ENCODE measurements at regions not wholly inside any gene's neighbourhood (a gene's known extent, or its start where the extent isn't known, plus 50 kb on each side); places are given as distances from the start of the nearest gene placed in this dataset.

DNA sequence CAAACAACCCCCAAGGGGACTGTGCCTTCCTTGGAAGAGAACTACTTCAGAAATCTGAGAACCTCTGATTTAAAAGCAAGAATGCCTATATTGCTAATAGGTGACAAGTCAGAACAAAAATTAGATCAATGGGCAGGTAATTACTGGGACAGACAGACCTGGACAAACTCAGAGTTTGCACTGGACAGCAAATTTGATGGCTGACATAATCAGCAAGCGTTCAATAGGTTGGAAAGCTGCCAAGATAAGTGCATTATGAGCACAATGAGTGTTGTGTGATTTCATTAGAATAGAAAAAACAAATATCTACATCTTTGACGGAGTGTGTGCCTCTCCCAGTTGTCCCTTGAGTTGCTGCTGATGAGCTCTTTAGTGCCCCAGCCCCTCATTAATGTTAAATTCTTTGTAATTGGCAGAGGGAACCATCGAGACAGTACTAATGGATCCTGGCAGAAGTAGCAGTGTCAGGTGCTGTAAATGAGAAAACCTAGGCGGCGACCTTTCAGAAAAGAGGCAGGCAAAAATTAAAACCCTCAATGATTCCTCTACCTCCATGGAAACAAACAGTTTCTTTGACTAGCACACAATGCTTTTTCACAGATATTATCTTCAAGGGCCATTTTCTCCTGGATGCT, 116.5 kb upstream of the COL21A1 start:
- no peak overlapping the region for H3K4me3 ChIP-seq (ENCODE audit: low read length)
- DNase-seq (ENCODE audit: low read depth): no peak
- TF ChIP-seq, protein P1, sequence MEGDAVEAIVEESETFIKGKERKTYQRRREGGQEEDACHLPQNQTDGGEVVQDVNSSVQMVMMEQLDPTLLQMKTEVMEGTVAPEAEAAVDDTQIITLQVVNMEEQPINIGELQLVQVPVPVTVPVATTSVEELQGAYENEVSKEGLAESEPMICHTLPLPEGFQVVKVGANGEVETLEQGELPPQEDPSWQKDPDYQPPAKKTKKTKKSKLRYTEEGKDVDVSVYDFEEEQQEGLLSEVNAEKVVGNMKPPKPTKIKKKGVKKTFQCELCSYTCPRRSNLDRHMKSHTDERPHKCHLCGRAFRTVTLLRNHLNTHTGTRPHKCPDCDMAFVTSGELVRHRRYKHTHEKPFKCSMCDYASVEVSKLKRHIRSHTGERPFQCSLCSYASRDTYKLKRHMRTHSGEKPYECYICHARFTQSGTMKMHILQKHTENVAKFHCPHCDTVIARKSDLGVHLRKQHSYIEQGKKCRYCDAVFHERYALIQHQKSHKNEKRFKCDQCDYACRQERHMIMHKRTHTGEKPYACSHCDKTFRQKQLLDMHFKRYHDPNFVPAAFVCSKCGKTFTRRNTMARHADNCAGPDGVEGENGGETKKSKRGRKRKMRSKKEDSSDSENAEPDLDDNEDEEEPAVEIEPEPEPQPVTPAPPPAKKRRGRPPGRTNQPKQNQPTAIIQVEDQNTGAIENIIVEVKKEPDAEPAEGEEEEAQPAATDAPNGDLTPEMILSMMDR (IDR thresholded peaks at IDR 0.05; ENCODE audit: insufficient read depth, low read depth, low read length, missing control alignments): no peak

DNA sequence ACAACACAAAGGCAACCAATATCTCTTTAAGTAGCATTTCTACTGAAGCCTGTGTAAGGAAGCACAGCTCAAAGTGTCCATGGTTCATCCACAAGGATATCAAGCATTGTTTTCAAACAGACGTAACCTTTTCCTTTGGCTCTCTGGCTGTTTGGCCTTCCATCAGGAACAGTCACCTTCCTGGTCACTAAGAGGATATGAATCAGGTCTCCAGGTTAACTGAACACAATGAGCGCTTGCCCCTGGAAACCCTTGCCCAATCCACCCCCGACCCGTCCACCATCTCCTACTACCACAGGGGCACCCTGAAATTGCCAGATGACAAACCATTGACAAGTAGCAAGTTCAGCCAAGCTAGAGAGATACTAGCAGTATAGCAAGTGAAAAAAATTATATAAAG, 114.4 kb upstream of the COL21A1 start:
- DNase-seq (ENCODE audit: low read depth): no peak
- TF ChIP-seq, protein P1 (IDR thresholded peaks at IDR 0.05; ENCODE audit: insufficient read depth, low read depth, low read length, missing control alignments): no peak
- no peak overlapping the region for H3K4me3 ChIP-seq (ENCODE audit: low read length)

DNA sequence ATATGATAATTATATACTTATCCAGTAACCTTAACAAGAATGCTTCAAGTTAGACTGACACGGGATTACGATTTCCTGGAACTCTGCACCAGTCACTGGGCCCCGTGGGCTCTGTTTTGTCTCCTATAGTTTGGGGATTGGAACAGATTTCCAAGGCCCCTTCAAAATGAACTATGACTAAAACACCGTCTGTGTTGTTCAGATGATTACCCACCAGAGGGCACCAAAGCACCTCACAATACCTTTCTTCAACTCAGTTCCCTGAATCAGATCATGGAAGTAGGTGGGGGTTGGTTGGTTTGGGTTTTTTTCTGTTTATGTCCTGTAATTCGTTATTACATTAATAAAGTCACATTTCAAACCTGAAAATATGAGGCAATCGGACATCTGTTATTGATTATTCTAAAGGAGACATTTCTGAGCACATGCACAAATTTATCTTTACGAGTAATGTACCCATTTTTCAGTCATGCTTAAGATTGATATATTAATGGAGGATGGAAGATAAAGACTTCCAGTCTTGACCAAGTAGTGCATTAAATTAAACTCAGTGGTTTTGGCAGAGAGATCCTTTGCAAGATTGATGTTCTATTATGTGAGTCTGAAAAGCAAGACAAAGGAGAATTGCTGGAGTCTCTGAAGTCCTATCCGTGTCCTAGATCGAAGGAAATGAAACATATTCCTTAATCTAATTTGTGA, 112.0 kb upstream of the COL21A1 start:
- DNase-seq (ENCODE audit: low read depth): peak; percentile 76
- no peak overlapping the region for H3K4me3 ChIP-seq (ENCODE audit: low read length)
- TF ChIP-seq, protein P1 (IDR thresholded peaks at IDR 0.05; ENCODE audit: insufficient read depth, low read depth, low read length, missing control alignments): peak; percentile 73

DNA sequence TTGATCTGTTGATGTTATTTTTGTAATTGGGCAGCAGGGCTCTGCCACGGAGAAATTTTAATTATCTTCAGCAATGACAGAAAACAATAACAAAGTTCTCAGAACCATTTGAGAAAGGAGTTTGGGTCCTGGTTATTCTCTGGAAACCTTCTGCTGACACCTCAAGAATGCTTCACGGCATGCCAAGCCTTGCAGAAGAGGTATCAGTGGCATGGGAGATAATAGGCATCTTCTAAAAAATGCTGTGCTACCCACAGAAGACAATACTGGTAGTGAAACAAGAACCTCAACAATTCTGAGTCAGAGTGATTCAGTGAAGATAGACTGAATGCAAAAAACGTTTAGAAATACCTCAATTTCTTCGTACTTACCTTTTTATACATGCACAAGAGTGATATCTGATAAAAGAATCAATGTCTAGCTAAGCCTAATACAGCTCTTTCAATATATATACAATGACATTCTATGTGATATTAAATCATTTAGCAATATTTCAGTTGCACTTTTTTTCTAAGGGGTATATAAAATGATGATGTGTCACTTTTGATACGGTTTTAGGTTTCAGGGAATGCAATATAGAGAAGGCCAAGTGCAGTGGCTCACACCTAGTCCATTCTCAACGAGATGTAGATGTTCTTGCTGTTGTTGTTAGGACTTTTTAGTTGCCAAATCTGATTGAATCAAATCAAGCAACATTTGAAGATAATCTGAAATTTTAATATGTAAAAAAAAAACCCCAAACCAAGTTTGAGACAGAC, 110.4 kb upstream of the COL21A1 start:
- peak; percentile 63 for DNase-seq (ENCODE audit: low read depth)
- H3K4me3 ChIP-seq (ENCODE audit: low read length): no peak overlapping the region
- TF ChIP-seq, protein P1 (IDR thresholded peaks at IDR 0.05; ENCODE audit: insufficient read depth, low read depth, low read length, missing control alignments): no peak

DNA sequence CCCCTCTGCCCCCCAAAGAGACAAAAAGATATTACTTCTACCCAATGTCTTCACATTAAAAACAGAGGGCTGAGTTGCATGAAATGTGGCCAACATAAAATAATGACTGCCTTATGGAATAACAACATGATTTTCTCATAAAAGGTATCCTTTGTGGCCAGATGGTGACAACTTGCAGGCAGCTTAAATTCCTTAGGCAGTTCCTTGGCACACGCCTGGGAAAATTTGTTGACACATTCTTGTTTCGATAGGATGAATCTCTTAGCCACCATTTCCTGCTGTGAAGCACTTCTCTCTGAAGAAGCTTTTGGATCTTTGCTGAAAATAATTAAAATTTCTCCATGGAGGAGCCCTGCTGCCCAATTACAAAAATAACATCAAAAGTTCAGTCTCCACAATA, 109.0 kb upstream of the COL21A1 start:
- H3K4me3 ChIP-seq (ENCODE audit: low read length): no peak overlapping the region
- DNase-seq (ENCODE audit: low read depth): peak; percentile 35
- TF ChIP-seq, protein P1 (IDR thresholded peaks at IDR 0.05; ENCODE audit: insufficient read depth, low read depth, low read length, missing control alignments): no peak

DNA sequence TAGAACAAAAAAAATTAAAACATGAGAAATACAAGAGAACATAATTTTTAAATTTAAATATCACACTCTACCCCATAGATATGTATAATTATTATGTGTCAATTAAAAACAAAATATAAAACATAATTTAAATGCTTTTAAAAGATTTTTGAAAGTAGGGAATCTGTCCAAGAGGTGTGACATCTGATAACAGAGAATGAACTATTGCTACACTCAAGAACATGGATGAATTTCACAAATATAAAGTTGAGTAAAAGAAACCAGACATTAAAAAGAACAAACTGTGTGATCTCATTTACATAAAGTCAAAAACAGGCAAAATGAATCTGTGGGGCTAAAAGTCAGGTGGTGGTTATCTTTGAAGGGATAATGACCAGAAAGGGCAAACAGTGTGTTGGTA, 106.5 kb upstream of the COL21A1 start:
- DNase-seq (ENCODE audit: low read depth): no peak
- TF ChIP-seq, protein P1 (IDR thresholded peaks at IDR 0.05; ENCODE audit: insufficient read depth, low read depth, low read length, missing control alignments): no peak
- no peak overlapping the region for H3K4me3 ChIP-seq (ENCODE audit: low read length)
